Jurkat, Clone E6-1 (cell line): ENCODE measurements at regions not wholly inside any gene's neighbourhood (a gene's known extent, or its start where the extent isn't known, plus 50 kb on each side); places are given as distances from the start of the nearest gene placed in this dataset.
"Not testable (repeated sequence)": the region's sequence is repeated elsewhere in the genome, so short reads cannot be mapped to it uniquely, and the experiment has no call there.

Experiments used
- DNase-seq: peaks from one replicate; pipeline ENCODE4 v3.0.0-alpha.2; 2011; ENCODE audit warnings: low read depth, low spot score
- H3K4me3 ChIP-seq: 2 replicates; pipeline ENCODE4 v1.5.1; 2011; ENCODE audit warnings: mild to moderate bottlenecking, low read length, control low read depth, moderate library complexity

DNA sequence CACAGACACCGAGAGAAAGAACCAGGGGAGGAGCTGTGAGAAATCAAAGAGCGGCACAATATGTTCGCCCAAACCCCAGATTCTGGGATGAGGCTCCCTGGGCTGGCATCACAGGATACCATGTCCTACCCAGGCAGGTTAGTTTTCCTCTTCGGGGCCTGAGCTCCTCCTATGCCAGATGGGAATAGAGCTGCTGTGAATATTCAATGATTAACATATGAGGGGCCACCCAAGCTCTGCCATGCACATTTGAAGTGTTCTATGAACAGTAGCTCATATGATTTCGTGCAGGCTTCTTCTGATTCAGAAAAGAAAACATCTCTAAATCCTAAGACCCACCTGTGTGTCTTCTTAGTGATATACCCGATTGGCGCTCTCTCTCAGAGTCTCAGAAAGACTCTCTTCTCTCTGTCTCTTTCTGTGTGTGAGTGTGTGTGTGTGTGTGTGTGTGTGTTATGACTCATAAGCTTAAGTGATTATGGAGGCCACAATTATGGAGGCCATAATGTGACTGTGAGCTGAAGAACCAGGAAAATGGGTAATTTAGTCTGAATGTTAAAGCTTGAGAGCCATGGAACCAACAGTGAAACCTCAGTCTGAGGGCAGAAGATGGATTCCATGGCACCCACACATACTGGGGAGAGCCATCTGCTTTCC, 220.5 kb downstream of the KLF6 start:
- no peak for DNase-seq
- H3K4me3 ChIP-seq, result no peak overlapping the region

DNA sequence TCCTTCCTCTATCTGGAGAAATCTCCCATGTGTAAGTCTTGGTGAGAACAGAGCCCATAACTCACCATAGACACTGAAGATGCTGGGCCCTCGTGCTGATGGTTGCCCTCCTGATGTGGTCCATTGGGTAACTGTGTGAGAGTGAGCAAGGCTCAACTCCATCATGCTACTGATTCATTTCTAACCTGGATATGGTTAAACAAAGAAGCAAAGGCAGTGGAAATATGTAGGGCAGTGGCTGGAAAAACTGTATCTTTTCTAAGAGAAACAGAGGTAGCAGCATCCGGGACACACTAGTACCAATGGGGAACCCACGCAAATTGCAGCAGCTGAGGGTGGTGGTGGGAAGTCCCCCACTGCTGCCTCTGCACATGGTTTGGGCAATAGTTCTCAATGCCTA, 221.7 kb downstream of the KLF6 start:
- DNase-seq, result no peak
- no peak overlapping the region for H3K4me3 ChIP-seq

DNA sequence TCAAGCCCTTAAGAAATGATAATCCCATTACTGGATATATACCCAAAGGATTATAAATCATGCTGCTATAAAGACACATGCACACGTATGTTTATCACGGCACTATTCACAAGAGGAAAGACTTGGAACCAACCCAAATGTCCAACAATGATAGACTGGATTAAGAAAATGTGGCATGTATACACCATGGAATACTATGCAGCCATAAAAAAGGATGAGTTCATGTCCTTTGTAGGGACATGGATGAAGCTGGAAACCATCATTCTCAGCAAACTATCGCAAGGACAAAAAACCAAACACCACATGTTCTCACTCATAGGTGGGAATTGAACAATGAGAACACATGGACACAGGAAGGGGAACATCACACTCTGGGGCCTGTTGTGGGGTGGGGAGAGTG, 224.4 kb downstream of the KLF6 start:
- DNase-seq, H3K4me3 ChIP-seq: not testable (repeated sequence)

DNA sequence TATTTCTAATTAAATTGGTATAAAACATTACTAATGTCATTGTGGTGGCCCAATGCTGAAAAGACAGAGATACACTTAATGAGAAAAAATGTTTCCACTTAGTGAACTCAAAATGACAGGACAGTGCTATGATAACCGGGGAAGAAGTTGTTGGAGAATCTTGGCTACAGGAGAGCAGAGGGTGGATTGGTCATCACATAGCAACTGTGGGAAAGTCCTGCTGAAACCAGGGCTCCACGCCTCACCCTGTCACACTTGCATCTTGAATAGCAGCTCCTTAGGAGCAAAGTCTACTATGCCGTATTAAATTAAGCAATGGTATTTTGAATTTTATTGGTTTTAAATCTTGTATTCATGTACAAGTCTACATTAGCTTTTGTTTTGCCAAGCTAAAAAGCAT, 225.5 kb downstream of the KLF6 start:
- DNase-seq, result no peak
- H3K4me3 ChIP-seq, result no peak overlapping the region

DNA sequence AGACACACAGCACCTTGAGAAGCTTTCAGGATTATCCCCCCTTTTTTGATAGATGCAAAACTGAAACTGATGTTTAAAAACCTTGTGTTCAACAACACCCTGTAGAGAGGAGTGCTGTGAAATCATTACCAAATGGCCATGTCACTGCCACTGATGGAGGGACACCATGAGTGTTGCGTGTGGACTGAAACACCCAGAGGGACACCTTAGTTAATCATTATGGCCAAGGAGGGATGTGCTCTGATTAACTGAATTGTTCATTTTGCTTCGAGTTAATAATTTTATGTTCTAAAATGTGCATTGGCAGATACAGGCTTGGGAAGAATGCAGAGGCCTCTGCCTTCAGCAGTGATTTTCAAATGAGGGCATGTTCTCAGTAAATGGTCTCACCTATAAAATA, 226.0 kb downstream of the KLF6 start:
- H3K4me3 ChIP-seq, result no peak overlapping the region
- no peak for DNase-seq

DNA sequence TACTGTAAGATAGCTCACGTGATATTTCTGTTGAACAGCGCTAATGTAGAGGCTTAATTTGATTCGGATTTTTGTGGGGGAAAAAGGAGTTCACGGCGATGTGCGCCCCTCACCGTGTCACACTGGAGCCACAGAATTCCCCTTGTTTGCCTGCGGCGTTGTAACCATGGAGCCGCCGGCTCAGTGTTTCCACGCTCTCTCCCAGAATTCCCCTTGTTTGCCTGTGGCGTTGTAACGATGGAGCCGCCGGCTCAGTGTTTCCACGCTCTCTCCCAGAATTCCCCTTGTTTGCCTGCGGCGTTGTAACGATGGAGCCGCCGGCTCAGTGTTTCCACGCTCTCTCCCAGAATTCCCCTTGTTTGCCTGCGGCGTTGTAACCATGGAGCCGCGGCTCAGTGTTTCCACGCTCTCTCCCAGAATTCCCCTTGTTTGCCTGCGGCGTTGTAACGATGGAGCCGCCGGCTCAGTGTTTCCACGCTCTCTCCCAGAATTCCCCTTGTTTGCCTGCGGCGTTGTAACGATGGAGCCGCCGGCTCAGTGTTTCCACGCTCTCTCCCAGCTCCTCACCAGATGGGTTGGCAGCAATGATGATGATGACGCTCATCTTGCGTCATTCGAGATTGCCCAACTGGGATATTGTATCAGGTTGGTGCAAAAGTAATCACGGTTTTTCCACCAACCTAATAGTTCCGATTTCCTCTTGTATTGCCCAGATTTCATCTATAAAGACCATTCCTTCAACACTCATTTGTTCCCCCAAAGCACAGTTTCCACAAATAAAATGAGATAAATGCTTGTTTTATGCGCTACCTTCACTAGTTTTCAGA, 228.6 kb downstream of the KLF6 start:
- DNase-seq, H3K4me3 ChIP-seq: not testable (repeated sequence)

DNA sequence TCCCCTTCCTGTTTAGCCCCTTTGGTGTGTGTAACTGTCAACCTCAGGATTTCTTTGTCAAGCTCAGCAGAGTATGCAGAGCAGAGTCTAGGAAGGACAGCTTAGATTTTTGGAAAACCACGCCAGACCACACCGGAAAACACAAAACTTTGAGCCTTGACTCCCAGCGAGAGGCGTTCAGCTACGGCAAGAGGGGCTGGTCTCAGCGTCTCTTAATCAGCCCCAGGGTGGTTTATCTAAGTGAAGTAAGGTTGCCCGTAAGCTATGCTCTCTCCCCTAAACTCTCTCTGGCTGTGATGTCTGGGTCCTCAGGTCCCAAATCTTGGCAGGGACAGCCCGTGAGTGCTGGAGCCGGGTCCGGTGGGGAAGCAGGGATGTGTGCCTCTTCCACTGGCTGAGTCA, 230.9 kb downstream of the KLF6 start:
- 0 out of 2 replicates have a peak overlapping the region, but pooled peaks have one; percentile 0 for H3K4me3 ChIP-seq
- peak; percentile 69 for DNase-seq

DNA sequence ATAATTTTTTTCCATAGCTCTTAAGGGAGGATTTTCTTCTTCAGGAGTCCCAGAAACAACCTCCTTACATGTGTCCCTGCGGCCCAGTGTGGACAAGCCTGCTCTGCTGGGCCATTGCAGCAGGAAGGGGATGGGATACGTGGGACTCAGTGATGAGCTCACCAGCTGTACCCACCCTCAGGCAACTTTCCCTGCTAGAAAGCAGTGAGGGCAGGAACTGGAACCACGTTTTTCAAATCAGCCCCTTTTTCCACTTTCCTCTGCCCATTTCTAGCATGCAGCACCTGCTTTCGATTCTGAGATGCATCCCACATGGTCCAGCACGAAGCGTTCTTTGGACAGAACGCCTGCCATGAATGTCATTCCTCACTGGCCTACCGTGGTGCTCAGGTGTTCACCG, 232.7 kb downstream of the KLF6 start:
- DNase-seq, result no peak
- no peak overlapping the region for H3K4me3 ChIP-seq

DNA sequence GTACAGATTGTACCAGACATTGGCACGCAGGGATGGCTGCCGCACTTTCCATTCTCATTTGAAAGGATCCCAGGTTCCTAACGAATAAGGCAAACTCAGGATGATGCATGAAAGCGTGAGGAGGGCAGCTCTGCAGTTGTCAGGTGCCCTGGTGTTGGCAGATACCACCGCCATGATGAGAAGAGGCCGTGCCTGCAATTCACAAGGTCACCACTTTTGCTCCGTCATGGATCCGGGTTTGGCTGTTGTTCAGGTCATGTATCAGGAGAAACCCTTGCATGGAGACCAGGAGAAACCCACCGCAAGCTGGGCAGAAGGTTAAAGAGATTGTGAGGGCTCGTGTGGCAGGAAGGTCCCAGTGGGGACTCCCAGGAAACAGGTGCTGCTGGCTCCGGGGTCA, 233.2 kb downstream of the KLF6 start:
- H3K4me3 ChIP-seq, result no peak overlapping the region
- no peak for DNase-seq

DNA sequence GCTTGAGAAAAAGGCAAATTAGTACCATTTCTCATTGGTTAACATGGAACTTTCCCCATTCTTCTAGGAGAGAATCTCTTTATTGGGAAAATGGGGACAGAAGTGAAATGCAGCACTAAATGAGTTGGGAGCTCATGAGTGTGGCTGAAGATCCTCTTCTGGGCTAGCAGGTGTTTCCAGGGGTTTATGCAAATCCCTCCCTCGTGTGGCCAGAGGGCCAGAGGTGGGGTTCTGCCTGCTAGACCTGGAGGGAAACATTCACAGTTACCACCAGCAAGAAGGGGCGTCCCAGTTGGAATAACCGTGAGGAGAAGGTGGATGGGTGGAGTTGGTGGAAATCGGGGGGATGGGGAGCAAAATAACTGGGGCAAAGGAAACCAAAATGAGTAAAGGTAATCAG, 235.9 kb downstream of the KLF6 start:
- H3K4me3 ChIP-seq, result no peak overlapping the region
- no peak for DNase-seq

DNA sequence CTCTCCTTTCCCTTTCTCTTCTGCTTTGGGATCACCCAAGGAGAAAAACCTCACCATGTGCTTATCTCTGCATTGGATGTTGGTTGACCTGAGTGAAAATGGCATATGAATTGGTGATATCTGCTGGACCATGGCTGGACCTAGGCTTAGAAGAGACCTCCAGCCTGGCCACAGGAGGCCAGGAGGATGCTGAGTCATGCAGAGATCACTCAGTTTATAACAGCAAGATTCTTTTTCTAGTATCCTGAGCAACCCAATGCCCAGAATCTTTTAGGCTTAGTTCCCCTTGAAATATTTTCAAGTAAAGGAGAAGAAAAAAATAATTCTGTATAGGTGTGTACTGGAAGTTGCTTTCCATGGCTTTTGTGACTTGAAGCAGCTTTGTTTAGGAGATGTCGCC, 236.3 kb downstream of the KLF6 start:
- DNase-seq, result no peak
- no peak overlapping the region for H3K4me3 ChIP-seq

DNA sequence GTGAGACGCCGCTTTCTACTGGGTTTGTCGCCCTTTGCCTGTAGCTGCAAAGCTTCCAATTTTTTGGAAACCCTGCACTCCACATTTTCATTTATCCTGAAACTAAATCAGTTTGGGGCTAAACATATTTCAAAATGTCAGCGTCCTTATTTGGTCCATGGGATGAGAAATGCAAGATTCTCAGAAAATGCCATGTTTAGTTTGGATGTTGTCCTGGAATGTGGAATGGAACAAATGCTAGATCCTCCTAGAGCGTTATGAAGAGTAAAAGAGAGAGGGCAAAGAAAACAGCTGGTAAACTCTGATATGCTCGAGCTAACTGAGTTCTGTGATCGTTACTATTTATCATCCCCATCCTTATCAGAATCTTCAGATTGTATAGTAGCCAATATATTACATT, 236.9 kb downstream of the KLF6 start:
- H3K4me3 ChIP-seq, result no peak overlapping the region
- DNase-seq, result no peak

DNA sequence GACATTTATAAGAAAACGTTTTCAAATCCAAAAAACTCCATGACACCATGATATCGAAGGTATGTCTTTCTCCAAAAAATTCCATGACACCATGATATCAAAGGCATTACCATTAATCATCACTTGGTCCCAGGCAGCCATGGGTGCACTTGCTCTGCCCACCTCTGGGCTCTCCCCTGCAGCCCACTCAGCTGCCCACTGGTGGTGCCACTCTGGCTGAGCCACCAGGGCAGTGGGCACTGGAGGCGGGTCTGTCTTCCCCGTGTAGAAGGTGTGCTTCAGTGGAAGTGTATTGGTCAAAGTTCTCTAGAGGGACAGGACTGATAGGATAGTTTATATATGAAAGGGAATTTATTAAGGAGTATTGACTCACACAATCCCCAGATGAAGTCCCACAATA, 240.4 kb downstream of the KLF6 start:
- no peak for DNase-seq
- H3K4me3 ChIP-seq, result no peak overlapping the region

DNA sequence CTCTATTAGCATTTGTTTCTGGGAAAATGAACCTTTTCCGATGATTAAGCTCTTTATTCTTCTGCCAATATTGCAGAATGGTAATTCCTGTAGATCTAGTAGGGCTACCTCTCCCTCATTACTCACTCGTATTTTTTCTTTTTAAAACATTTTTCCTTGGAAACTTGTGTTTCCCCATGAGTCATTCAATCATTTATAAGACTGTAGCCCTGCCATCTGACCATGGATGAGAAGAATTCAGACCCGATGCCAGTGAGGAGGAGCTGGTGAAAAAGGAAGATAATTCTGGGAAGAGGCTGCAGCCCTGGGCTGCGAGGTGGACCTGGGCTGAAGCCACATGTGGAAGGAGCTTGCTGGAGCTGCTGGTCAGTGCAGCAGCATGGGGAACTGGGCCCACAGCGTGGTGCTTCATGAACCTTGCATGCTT, 242.8 kb downstream of the KLF6 start:
- no peak for DNase-seq
- no peak overlapping the region for H3K4me3 ChIP-seq

DNA sequence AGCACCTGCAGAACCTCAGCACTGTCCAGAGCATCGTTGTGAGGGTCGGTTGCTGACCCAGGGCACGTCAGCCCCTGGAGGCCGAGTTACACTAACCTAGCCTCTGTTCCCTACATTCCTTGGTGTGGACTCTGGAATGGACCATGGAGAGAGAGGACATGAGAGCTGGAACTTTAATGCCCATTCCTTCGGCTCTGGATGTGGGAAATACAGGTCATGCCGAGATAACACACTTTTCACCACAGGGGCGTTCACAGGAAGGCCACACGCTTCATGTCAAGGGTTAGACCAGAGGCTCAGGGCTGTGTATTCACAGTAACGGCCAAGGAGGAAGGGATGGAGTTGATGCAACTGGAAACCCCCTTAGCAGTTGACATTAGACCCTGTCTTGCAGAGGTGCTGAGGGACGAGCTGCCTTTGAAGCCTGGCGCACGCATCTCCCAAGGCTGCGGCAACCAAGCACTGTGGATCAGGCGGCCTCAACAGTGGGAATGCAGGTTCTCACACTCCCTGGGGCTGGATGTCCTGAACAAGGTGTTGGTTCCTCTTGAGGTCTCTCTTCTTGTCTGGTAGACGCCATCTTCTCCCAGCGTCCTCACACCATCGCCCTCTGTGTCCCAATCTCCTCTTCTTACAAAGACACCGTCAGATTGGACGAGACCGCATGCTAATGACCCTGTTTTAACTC, 245.2 kb downstream of the KLF6 start:
- DNase-seq, result no peak
- H3K4me3 ChIP-seq, result no peak overlapping the region

DNA sequence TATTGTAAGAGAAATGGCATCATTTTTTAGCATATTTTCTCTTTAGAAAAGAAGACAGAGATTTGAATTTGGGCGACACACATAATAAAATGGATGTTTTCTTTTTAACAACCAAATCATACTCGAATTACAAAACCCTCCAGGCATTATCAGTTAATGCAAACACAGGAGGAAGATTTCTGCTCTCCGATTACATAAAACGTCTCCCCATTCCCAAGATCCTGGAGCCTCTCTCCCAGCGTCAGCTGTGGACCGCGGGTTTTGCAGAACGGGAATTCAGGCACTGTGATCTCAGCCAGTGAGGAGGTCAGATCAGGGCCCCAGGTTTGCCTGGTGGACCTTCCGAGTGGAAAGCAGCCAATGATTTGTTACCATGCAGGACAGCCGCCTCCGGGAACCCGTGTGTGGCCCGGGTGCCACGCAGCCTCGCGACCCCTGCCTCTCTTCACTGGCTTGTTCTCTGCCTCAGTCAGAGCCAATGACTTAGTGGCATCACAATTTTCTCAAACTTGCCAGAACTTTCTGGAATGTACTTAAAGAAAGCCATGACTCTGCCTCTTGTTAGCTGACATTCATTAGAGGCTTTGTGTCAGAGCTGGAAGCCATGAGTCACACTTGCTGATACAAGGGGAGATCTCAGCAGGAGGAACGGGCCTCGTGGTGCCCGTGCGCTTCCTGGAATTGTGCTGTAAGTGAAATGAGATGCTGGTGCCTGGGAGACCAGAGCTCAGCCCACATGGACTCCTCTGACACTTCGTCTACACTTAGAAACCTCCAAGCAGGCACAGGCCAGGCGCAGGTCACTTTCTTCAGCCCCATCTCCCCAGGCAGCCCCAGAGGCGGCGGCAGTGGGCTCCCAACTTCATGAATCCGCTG, 246.1 kb downstream of the KLF6 start:
- DNase-seq, result no peak
- no peak overlapping the region for H3K4me3 ChIP-seq

DNA sequence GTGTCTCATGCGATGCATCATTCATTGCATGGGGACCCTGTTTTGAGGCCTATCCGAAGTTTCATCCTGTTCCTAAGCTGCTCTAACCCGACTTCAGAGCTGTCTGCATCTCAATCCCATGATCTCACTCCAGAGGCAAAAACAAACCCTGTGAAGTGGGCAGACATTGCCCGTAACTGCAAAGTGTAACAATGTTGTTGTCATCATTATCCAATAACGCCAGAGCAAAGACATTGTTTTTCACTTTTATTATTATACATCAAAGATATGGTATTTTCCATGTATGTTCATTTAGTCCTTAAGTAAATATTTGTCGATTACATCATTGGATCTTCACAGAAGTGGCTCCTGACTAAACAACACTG, 246.7 kb downstream of the KLF6 start:
- no peak overlapping the region for H3K4me3 ChIP-seq
- DNase-seq, result no peak

DNA sequence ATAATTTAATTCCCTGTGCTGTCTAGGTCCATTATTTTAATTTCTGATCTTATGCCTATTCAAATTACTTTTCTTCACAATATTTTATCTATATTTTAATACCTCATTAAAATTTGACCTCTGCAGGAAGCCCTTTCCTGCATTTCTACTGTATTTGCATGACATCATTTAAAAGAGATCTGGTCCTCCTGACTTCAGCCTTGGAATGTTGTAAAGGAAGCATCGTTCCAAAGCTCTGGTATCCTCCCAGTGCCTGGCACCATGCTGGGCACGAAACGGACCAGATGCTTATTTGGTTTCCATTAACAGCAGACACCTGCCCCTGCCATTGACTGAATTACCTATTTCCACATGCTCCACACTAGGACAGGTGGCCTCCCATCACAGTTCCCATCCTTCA, 247.5 kb downstream of the KLF6 start:
- no peak for DNase-seq
- H3K4me3 ChIP-seq, result no peak overlapping the region

DNA sequence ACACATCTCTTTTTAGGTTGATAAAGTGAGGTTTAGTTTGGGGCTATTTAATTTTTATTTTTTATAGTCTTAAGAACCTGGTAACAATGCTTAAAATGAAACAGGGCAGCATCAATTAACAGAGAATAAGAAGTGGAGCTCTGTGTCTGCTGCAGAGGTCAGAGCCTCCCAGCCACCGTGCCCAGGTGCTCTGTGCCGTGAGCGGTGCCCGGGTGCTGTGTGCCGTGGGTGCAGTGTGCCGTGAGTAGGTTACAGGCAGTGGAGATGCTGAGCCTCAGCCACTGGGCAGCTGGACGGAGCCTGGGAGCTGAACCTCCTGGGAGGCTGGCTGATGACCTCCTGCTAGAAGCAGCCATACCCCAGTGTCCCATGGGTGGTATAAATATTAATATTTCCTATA, 250.0 kb downstream of the KLF6 start:
- no peak overlapping the region for H3K4me3 ChIP-seq
- DNase-seq, result no peak
